HT-29 (cell line): ENCODE measurements at regions not wholly inside any gene's neighbourhood (a gene's known extent, or its start where the extent isn't known, plus 50 kb on each side); places are given as distances from the start of the nearest gene placed in this dataset.

Experiments
- DNase-seq: peaks from one replicate; pipeline ENCODE4 v3.0.0-alpha.2; 2015; ENCODE audit warnings: low spot score

GRCh38 chr3:135310317-135310716 is 515.3 kb downstream of the EPHB1 start:
- no peak for DNase-seq

DNA sequence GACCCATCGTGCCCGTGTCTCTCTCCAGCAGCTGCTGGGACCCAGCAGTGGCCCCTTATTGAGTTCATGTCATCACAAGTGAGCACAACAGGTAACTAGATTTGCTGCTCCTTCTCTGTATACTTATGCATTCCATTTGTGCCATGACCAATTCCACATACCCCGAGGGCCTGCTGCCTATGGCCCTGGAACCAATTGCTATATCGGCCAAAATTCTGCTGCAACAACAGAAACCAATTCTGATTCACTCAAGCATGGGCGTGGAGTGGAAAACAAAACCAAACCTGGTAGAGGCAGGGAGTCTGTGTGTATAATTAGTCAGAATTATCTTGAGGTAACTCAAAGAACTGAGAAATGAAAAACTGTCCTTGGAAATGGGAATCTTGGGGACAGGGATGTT is 516.6 kb downstream of the EPHB1 start:
- DNase-seq = no peak

- DNase-seq = no peak
Measured at GRCh38 chr3:135314237-135314636, 519.2 kb downstream of the EPHB1 start.

- DNase-seq = no peak
Measured at GRCh38 chr3:135324301-135324700, 529.2 kb downstream of the EPHB1 start.

DNA sequence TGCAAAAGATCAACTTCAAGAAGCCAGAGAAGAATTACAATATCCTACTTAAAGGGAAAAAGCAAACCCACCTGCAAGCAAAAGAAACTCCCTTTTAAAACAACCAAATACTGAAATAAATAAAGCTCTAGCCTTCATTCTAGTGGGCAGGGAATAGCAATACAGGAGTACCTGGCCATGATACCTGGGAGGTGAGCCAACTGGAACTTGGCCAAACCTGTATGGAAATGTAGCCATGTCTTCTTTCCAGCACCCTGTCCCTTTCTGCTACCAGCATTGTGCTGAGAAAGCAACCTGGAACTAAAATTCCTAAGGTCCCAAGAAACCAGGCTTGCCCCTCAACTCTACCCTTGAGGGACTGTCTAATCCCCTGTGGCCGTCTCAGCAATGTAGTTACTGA is 530.0 kb downstream of the EPHB1 start:
- DNase-seq = peak; percentile 39

- no peak for DNase-seq
Measured at GRCh38 chr3:135325726-135326235, 530.7 kb downstream of the EPHB1 start.

GRCh38 chr3:135326851-135327250 is 531.8 kb downstream of the EPHB1 start:
- no peak for DNase-seq

- DNase-seq = no peak
Measured at GRCh38 chr3:135328036-135328435, 533.0 kb downstream of the EPHB1 start.

GRCh38 chr3:135329479-135329878 is 534.4 kb downstream of the EPHB1 start:
- no peak for DNase-seq

DNA sequence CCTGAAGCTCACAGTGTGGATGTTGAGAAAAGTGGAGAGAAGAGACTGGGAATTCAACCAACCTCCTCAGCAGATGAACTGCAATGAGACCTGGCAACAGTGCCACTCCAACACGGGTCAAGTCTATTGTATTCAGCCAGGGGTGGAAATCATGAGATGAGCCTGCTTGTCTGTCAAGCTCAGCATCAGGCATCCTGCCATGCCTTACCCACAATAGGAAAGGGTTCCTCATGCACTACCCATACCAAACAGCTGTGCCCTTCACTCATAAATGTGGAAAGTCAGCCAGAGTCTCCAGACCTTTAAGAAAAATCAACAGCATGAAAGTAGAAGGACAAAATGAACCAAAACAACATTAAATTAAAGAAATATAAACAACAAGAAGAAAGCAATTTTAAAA is 542.1 kb downstream of the EPHB1 start:
- DNase-seq = no peak

DNA sequence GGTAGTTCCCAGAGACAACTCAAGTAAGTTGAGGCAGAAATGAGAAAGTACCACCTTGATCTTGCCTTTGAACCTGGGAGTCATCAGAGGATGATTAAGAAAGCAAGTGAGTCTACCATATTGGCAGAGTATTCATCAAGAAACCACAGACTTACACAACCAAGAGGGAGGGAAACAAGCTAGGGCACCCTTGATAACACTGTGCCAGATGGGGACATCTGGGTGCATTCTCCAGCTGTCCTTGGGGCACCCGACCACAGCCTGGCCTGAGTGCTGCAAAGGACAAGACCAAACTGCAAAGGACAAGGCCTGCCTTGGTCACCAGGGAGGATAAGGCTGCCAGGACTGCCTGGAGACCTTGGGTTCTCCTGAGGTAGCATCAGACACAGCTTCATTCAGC is 553.6 kb downstream of the EPHB1 start:
- DNase-seq = no peak

GRCh38 chr3:135349254-135349948 is 554.3 kb downstream of the EPHB1 start:
- DNase-seq = no peak

- DNase-seq = no peak
Measured at GRCh38 chr3:135352213-135352612, 557.2 kb downstream of the EPHB1 start.

DNA sequence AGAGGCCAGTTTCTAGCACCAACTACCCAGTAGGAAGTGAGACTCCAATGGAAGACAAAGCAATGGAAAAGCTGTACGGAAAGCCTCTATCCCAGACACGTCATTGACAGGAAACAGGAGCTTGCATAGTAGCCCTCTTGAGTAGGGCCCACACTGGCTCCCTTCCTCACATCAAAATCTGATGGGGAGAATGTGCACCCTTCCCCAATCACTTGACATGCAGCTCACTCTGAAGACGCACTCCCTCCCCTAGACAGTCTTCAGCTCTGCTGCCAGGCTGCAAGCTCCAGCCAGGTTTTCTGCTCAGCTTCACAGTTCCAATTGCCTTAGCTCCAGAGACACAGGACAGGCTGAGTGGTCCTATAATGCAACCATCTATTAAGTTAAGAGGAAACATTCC is 567.8 kb downstream of the EPHB1 start:
- no peak for DNase-seq

DNA sequence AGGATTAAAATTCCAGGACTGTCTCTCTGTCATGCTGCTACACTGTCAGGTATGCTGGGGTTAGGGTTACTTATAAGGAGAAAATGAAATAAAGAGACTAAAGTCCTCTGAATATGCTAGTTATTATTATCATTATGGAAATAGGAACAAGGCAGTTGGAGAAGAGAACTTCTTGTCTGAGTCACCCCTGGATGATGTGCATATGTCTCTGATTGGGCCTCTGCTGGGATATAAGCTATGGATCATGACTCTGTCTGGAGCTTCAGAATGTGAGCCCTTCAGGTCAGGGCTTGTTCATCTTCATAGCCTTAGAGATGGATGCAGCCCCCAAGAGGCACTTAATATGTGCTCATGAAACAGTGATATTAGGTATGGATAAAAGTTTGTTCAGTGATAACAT is 569.6 kb downstream of the EPHB1 start:
- DNase-seq = no peak

DNA sequence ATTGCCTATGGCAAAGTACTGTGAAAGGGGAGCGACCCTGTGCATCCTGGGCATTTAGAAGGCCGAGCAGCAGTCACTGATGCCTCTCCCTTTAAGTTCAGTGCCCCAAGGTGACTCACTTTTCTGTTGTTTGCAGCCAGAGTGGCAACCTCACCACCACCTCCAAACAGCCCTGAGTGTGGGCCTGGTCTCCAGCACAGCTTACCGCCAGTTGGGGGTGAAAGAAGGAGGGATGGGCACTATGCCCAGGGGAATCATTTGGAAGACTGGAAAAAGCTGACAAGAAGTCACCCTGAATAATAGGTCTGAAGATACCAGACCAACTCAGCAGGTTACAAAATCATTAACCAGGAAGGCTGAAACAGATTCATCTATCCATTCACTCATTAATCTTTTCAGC is 571.8 kb downstream of the EPHB1 start:
- DNase-seq = no peak

DNA sequence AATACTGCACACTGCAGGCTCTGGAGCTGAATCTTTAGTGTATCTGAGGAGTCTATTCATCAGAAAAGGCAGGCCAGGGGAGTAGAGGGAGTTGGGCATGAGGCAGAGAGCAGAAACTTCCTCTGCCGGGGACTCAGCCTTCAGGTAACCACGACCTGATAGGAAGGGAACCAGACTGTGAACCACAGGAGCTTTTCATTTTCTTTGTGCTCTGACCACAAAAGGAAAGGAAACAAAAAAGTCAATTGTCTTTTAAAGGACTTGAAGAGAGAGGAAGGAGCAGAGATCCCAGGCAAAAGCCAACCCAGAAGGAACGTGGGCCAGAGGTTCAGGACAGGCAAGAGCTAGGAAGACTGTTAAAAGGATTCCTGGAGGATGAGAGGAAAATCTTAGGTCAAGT is 573.3 kb downstream of the EPHB1 start:
- DNase-seq = no peak

DNA sequence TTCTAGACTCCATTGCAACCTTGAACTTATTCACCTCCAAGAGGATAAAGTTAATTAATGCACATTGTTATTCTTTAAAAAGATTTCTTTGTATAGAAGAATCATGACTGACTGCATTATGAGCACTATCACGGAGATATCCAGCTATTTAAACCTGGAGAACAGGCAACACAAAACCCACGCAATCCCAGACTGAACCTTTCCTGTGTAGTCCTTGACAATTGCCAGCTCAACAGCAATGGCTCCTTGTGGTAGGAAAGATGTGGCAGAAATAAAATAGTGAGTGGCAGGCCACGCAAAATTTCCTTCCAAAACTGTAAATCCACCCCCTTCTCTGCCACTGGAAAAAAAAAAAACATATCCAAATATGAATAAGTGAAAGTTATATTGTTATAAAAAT is 573.7 kb downstream of the EPHB1 start:
- no peak for DNase-seq

- no peak for DNase-seq
Measured at GRCh38 chr3:135374571-135374970, 579.5 kb downstream of the EPHB1 start.

- no peak for DNase-seq
Measured at GRCh38 chr3:135382188-135382587, 583.3 kb upstream of the PPP2R3A start.

DNA sequence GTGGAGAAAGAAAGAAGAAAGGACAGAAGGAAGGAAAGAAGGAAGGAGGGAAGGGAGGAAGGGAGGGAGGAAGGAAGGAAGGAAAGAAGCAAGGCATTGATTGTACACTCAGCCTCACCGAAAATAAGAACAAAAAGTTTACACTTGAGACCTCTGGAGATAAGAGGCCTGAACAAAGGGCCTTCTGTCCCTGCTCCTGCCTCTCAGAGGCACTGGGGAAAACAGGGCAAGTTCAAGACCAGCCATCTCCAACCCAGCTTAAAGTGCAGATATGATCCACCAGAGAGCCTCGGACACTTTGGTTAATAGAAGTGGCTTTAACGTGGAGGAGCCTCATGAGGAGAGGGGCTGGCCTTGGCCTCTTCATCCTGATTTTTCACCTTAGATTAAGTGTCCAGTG is 582.9 kb upstream of the PPP2R3A start:
- DNase-seq = no peak

DNA sequence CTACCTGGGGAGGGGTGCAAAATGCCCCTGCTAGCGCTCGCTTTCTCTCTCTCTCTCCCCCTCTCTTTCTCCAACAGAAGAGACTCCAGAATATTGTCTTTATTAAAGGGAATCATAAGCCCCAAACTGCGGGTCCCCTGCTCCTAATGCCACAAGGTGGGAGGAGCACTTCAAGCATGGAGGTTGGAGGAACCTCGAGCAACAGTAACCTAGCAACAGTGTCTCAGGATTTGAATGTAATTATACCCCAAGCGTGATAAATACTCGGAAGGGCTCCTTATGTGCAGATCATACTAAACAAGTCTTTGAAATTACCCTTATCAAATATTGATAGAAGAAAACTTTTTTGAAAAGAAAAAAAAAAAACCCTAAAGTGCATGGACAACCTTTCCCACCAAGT is 582.2 kb upstream of the PPP2R3A start:
- DNase-seq = no peak

DNA sequence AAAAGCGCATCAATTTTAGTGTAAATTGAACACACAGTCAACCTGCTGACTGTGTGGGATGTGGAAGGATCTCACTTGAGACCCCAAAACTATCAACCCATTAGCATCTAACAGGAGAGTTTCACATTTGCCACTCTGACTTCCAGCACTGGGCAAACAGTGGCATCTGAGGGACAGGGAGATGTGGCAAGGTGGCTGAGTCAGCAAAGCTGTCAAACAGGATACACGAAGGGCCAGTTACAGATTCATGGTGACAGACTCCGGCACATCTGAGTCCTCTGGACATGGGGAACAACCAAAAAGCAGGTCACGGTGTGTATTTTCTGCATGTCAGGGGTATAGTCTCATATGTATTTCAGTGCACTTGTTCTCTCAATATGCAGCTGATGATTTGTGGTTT is 573.4 kb upstream of the PPP2R3A start:
- DNase-seq = no peak

DNA sequence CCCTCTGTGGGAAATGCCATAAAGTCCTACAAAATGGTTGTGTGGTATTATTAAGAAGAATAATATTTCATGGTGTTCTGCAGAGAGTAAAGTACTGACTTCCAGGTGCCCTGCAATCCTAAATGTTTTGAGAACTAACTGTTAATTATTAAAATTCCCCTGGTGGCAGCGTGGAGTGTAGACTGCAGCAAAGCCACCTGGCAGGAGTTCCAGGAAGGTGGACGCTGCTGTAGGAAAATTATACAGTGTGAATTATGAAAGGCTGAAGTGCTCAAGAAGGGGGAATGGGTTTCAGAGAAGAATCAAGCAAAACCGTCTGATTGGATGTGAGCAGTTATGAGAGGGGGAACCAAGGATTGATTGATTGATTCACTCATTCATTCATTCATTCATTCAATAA is 572.4 kb upstream of the PPP2R3A start:
- DNase-seq = no peak
